BJ (cell line): ENCODE measurements at regions not wholly inside any gene's neighbourhood (a gene's known extent, or its start where the extent isn't known, plus 50 kb on each side); places are given as distances from the start of the nearest gene placed in this dataset.
A peak's percentile ranks its signal among the peaks of the same experiment; 100 is the strongest.
"Not testable (repeated sequence)": the region's sequence is repeated elsewhere in the genome, so short reads cannot be mapped to it uniquely, and the experiment has no call there.

Source experiments
- CTCF ChIA-PET: fragments of 350-600 bp; formaldehyde crosslinking; extraction: SDS; loops from one replicate; lab custom pipeline; 2021; ENCODE audit warnings: antibody characterized with exemption, inconsistent platforms; lab: Yijun Ruan, JAX
- POLR2A ChIA-PET: fragments of 300-600 bp; sonication (Branson Sonifier 250); formaldehyde crosslinking; extraction: SDS; loops from one replicate; lab custom pipeline; 2021; ENCODE audit warnings: antibody characterized with exemption; lab: Charles Lee
- DNase-seq: peaks from one replicate; pipeline ENCODE4 v3.0.0-alpha.2; 2011; ENCODE audit warnings: low read depth
- H3K27me3 ChIP-seq: 2 replicates; pipeline ENCODE4 v1.6.0; 2011; ENCODE audit warnings: low read length; ENCODE audit not compliant: control insufficient read depth, insufficient read depth
- H3K36me3 ChIP-seq: 2 replicates; pipeline ENCODE4 v1.5.1; 2011; ENCODE audit warnings: low read length; ENCODE audit not compliant: control insufficient read depth, insufficient read depth
- H3K4me3 ChIP-seq: 2 replicates; pipeline ENCODE4 v1.5.1; 2011; ENCODE audit warnings: low read depth, mild to moderate bottlenecking, control low read depth, low read length
- CTCF ChIP-seq: IDR thresholded peaks from 2 replicates; pipeline ENCODE4 v1.5.1; 2011; ENCODE audit warnings: low read depth, mild to moderate bottlenecking, control low read depth, inconsistent platforms, low read length, moderate library complexity; ENCODE audit not compliant: insufficient read depth

DNA sequence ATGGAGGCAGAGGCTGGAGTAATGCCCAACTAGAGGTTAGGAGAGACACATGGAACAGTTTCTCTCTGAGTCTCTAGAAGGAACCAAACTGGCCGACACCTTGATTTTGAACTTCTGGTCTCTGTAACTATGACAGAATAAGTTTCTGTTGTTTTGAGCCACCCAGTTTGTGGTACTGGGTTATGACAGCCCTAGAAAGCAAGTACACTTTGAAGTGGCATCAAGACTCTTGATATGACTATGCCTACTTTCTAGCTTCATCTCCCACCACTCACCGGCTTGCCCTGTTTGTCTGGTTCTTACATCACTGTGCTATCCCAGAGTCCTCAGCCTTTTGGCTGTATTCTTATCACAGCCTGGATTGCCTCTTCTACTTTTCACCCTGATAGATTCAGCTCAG lies 230.3 kb upstream of the USP24 start:
- Histone ChIP-seq H3K27me3 (no peaks in the 10 kb centered on the region), H3K36me3 (no peaks in the 10 kb centered on the region), H3K4me3 (no peak overlapping the region)
- POLR2A ChIA-PET: no interaction called here
- no peak for DNase-seq
- CTCF ChIA-PET: interaction anchor here (0.9 kb wide), 1 partner anchor 70 kb away, joined by 7 read pairs; no protein-coding TSS in a partner anchor
- TF ChIP-seq CTCF: no peak

DNA sequence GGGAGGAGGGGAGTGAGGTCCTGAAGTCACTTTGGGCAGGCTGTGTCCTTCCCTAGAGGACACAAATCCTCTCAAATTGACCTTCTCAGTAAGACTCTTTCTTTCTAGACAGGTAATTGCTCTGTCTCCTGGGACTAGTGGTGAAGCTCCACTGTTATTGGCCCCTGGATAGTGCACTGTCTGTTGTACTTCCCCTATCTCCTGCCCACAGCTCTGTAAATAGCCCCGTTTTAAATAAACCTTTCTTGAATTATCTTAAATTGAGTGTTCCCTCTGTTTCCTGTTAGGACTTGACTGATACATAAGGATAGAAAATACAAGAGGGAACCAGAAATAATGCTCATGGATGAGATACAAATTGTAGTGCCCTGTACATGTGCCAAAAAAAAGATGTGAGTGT lies 229.5 kb upstream of the USP24 start:
- CTCF ChIA-PET: no interaction called here
- Histone ChIP-seq H3K36me3 (no peaks in the 10 kb centered on the region), H3K27me3 (no peaks in the 10 kb centered on the region), H3K4me3 (no peak overlapping the region)
- no peak for DNase-seq
- no peak for TF ChIP-seq CTCF
- POLR2A ChIA-PET: interaction anchor here (0.6 kb wide), 1 partner anchor 259 kb away, joined by 3 read pairs; no protein-coding TSS in a partner anchor

GRCh38 chr1:55443175-55443915 lies 228.2 kb upstream of the USP24 start:
- Histone ChIP-seq H3K4me3 (no peak overlapping the region), H3K27me3 (no peaks in the 10 kb centered on the region), H3K36me3 (no peaks in the 10 kb centered on the region)
- no peak for TF ChIP-seq CTCF
- peak; percentile 98 for DNase-seq
- POLR2A ChIA-PET: interaction anchor here (0.5 kb wide), 1 partner anchor 1373 kb away, joined by 5 read pairs; no protein-coding TSS in a partner anchor
- CTCF ChIA-PET: interaction anchor here (0.6 to 1.3 kb wide), 3 partner anchors 13 to 82 kb away, joined by 3 to 4 read pairs (median 3); no protein-coding TSS in a partner anchor

- no peak for TF ChIP-seq CTCF
- Histone ChIP-seq H3K36me3 (no peaks in the 10 kb centered on the region), H3K27me3 (no peaks in the 10 kb centered on the region), H3K4me3 (no peak overlapping the region)
- ChIA-PET CTCF (no interaction called here), POLR2A (no interaction called here)
- no peak for DNase-seq
Observed at GRCh38 chr1:55441489-55441888, 226.3 kb upstream of the USP24 start.

GRCh38 chr1:55437692-55438091 lies 222.5 kb upstream of the USP24 start:
- ChIA-PET CTCF (no interaction called here), POLR2A (no interaction called here)
- no peak for DNase-seq
- Histone ChIP-seq H3K4me3 (no peak overlapping the region), H3K36me3 (no peaks in the 10 kb centered on the region), H3K27me3 (no peaks in the 10 kb centered on the region)
- TF ChIP-seq CTCF: no peak

GRCh38 chr1:55430720-55431119 lies 215.6 kb upstream of the USP24 start:
- H3K4me3 ChIP-seq, H3K36me3 ChIP-seq, POLR2A ChIA-PET, H3K27me3 ChIP-seq, DNase-seq: not testable (repeated sequence)
- CTCF ChIA-PET: interaction anchor here (1.0 to 5.5 kb wide), 2 partner anchors 12 to 56 kb away, joined by 3 to 25 read pairs; no protein-coding TSS in a partner anchor

DNA sequence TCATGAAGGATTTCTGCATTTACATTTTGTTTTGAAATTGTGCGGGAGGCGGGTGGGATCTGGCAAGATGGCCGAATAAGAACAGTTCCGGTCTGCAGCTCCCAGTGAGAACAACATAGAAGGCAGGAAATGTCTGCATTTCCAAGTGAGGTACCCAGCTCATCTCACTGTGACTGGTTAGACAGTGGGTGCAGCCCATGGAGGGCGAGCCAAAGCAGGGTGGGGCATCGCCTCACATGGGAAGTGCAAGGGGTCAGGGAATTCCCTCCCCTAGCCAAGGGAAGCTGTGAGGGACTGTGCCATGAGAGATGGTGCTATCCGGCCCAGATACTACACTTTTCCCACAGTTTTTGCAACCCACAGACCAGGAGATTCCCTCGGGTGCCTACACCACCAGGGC lies 215.0 kb upstream of the USP24 start:
- DNase-seq, H3K36me3 ChIP-seq, H3K27me3 ChIP-seq, H3K4me3 ChIP-seq, POLR2A ChIA-PET: not testable (repeated sequence)
- CTCF ChIA-PET: interaction anchor here (1.0 to 5.5 kb wide), 2 partner anchors 13 to 55 kb away, joined by 3 to 25 read pairs; no protein-coding TSS in a partner anchor
